CD14-positive monocyte (primary cell): ENCODE measurements at regions not wholly inside any gene's neighbourhood (a gene's known extent, or its start where the extent isn't known, plus 50 kb on each side); places are given as distances from the start of the nearest gene placed in this dataset.
A peak's percentile ranks its signal among the peaks of the same experiment; 100 is the strongest.

ENCODE experiments used
- DNase-seq, 3 donors: peaks; one replicate each; pipeline ENCODE4 v3.0.0-alpha.2; 2011 to 2022
- H2AFZ ChIP-seq: 2 replicates; pipeline ENCODE4 v1.6.0; 2012; ENCODE audit warnings: mild to moderate bottlenecking, low read depth, low read length, inconsistent platforms; ENCODE audit not compliant: insufficient read depth, poor library complexity, severe bottlenecking
- H3K27ac ChIP-seq, 2 donors: 1 replicate in 1 of 2; 2 replicates in 1 of 2; pipeline ENCODE4 v1.5.1; 2012 to 2013; ENCODE audit warnings: low read length in 2 of 2, control low read depth in 1 of 2, inconsistent platforms in 1 of 2, low read depth in 1 of 2, mild to moderate bottlenecking in 1 of 2
- H3K27me3 ChIP-seq, 2 donors: one replicate each; pipeline versions ENCODE4 v1.6.0 to v1.6.1; 2011 to 2013; ENCODE audit warnings: low read length in 2 of 2; ENCODE audit not compliant: control insufficient read depth in 2 of 2, insufficient read depth in 2 of 2
- H3K36me3 ChIP-seq, 2 donors: replicated peaks in 1 of 2; 1 replicate in 1 of 2; 2 replicates in 1 of 2; pipeline versions ENCODE4 v1.5.1 to v1.6.1; 2012 to 2013; ENCODE audit warnings: low read length in 2 of 2, control low read depth in 1 of 2, inconsistent platforms in 1 of 2, mild to moderate bottlenecking in 1 of 2; ENCODE audit not compliant: insufficient read depth in 2 of 2, control insufficient read depth in 1 of 2
- H3K4me1 ChIP-seq, 2 donors: 1 replicate in 1 of 2; 2 replicates in 1 of 2; pipeline versions ENCODE4 v1.5.1 to v1.6.1; 2012 to 2013; ENCODE audit warnings: low read length in 2 of 2, control low read depth in 1 of 2, inconsistent platforms in 1 of 2, mild to moderate bottlenecking in 1 of 2, moderate library complexity in 1 of 2; ENCODE audit not compliant: insufficient read depth in 2 of 2, control insufficient read depth in 1 of 2
- H3K4me2 ChIP-seq: replicated peaks from 2 replicates; pipeline ENCODE3; 2012; ENCODE audit warnings: low read length, moderate library complexity, mild to moderate bottlenecking; ENCODE audit not compliant: poor library complexity, severe bottlenecking; ENCODE audit errors: extremely low read depth
- H3K4me3 ChIP-seq, 3 experiments: fragments of 200-600 bp in 1 of 3; sonication (generic) in 1 of 3; replicated peaks in 1 of 3; 1 replicate in 2 of 3; 2 replicates in 1 of 3; pipeline ENCODE4 v1.5.1; 2011 to 2013; ENCODE audit warnings: low read length in 3 of 3, mild to moderate bottlenecking in 3 of 3, control low read depth in 2 of 3, low read depth in 2 of 3, inconsistent platforms in 1 of 3, moderate library complexity in 1 of 3
- H3K79me2 ChIP-seq: 2 replicates; pipeline ENCODE4 v1.6.0; 2012; ENCODE audit warnings: mild to moderate bottlenecking, control low read depth, inconsistent platforms, low read length, moderate library complexity; ENCODE audit not compliant: insufficient read depth
- H3K9ac ChIP-seq: 2 replicates; pipeline ENCODE4 v1.6.0; 2017; ENCODE audit warnings: low read length, mild to moderate bottlenecking; ENCODE audit not compliant: insufficient read depth, poor library complexity, severe bottlenecking
- H3K9me3 ChIP-seq, 2 donors: replicated peaks in 1 of 2; 1 replicate in 1 of 2; 2 replicates in 1 of 2; pipeline versions ENCODE4 v1.5.1 to v1.6.1; 2012 to 2013; ENCODE audit warnings: low read length in 2 of 2, control low read depth in 1 of 2; ENCODE audit not compliant: control insufficient read depth in 1 of 2, insufficient read depth in 1 of 2
- H4K20me1 ChIP-seq: 2 replicates; pipeline ENCODE4 v1.6.0; 2012; ENCODE audit warnings: mild to moderate bottlenecking, low read length, control low read depth, moderate library complexity; ENCODE audit not compliant: insufficient read depth
- H3K27ac Mint-ChIP-seq, 7 donors: one replicate each; pipeline ENCODE4 v1.8.0; 2020; ENCODE audit warnings: mild to moderate bottlenecking in 7 of 7, mixed read lengths in 7 of 7, moderate library complexity in 6 of 7, inconsistent platforms in 2 of 7
- H3K27me3 Mint-ChIP-seq, 3 donors: one replicate each; pipeline ENCODE4 v1.8.0; 2021 to 2022; ENCODE audit warnings: low read depth in 3 of 3, mild to moderate bottlenecking in 3 of 3, mixed read lengths in 3 of 3, moderate library complexity in 3 of 3, inconsistent platforms in 1 of 3
- H3K36me3 Mint-ChIP-seq, 2 donors: one replicate each; pipeline ENCODE4 v1.8.0; 2020; ENCODE audit warnings: mixed read lengths in 2 of 2, inconsistent platforms in 1 of 2, mild to moderate bottlenecking in 1 of 2
- H3K4me1 Mint-ChIP-seq: one replicate; pipeline ENCODE4 v1.8.0; 2020; ENCODE audit warnings: mild to moderate bottlenecking, mixed read lengths
- H3K4me3 Mint-ChIP-seq, 2 donors: one replicate each; pipeline ENCODE4 v1.8.0; 2020; ENCODE audit warnings: mild to moderate bottlenecking in 2 of 2, mixed read lengths in 2 of 2, moderate library complexity in 1 of 2
- H3K9me3 Mint-ChIP-seq, 7 donors: one replicate each; pipeline ENCODE4 v1.8.0; 2020 to 2022; ENCODE audit warnings: mixed read lengths in 7 of 7, mild to moderate bottlenecking in 6 of 7, moderate library complexity in 6 of 7, inconsistent platforms in 2 of 7
- CTCF ChIP-seq: fragments of 200-600 bp; IDR thresholded peaks from one replicate; pipeline ENCODE4 v1.8.0; 2022; ENCODE audit warnings: antibody characterized with exemption, mild to moderate bottlenecking
- WGBS: methylation state at CpG from one replicate; pipeline ENCODE4 v1.1.5; 2013; ENCODE audit warnings: missing lambda C conversion rate; ENCODE audit not compliant: insufficient coverage; 5-methylcytosine and 5-hydroxymethylcytosine counted together
- intact Hi-C, 2 donors: fragments of 100-400 bp; cut with micrococcal nuclease; formaldehyde crosslinking; loops; one replicate each; pipeline versions ENCODE4 v1.15.0 to v1.15.1; 2023

GRCh38 chr2:12613137-12613835 is 103.5 kb upstream of the TRIB2 start:
- Histone ChIP-seq H2AFZ (no peak overlapping the region), H4K20me1 (no peaks in the 10 kb centered on the region), H3K4me3 (no peak overlapping the region), H3K27me3 (no peaks in the 10 kb centered on the region), H3K79me2 (no peaks in the 10 kb centered on the region), H3K9ac (no peak overlapping the region), H3K9me3 (no peaks in the 10 kb centered on the region), H3K4me2 (no peak overlapping the region), H3K4me1 (peaks cover 12 to 18% of the 10 kb centered on the region in 2 donors), H3K27ac (no peak overlapping the region), H3K36me3 (no peaks in the 10 kb centered on the region)
- H3K4me3 Mint-ChIP-seq: no peak overlapping the region
- no peak for DNase-seq
- H3K9me3 Mint-ChIP-seq: peaks cover 0 to 3% (median 0%) of the 10 kb centered on the region in 7 donors
- intact Hi-C loops: no loop called here
- H3K4me1 Mint-ChIP-seq: peaks cover 17% of the 10 kb centered on the region
- TF ChIP-seq CTCF: no peak
- H3K27me3 Mint-ChIP-seq: peaks cover 0 to 8% (median 2%) of the 10 kb centered on the region in 3 donors
- 92% methylated on average over 3 of the region's 7 CpGs for WGBS
- H3K27ac Mint-ChIP-seq: peak overlapping the region in 1 of 7 donors; percentile 36
- H3K36me3 Mint-ChIP-seq: no peaks in the 10 kb centered on the region

GRCh38 chr2:12615509-12615908 is 101.2 kb upstream of the TRIB2 start:
- intact Hi-C loops: no loop called here
- Histone ChIP-seq H3K4me3 (no peak overlapping the region), H3K79me2 (no peaks in the 10 kb centered on the region), H4K20me1 (no peaks in the 10 kb centered on the region), H3K4me2 (no peak overlapping the region), H3K9me3 (no peaks in the 10 kb centered on the region), H3K4me1 (peaks cover 12 to 18% of the 10 kb centered on the region in 2 donors), H3K27ac (no peak overlapping the region), H2AFZ (no peak overlapping the region), H3K36me3 (no peaks in the 10 kb centered on the region), H3K9ac (no peak overlapping the region), H3K27me3 (no peaks in the 10 kb centered on the region)
- no peaks in the 10 kb centered on the region for H3K36me3 Mint-ChIP-seq
- no peak overlapping the region for H3K27ac Mint-ChIP-seq
- H3K27me3 Mint-ChIP-seq: peaks cover 0 to 7% (median 1%) of the 10 kb centered on the region in 3 donors
- WGBS: no CpG with 5 or more reads among the region's 2 CpGs
- no peak for TF ChIP-seq CTCF
- H3K4me3 Mint-ChIP-seq: no peak overlapping the region
- H3K4me1 Mint-ChIP-seq: peaks cover 20% of the 10 kb centered on the region
- DNase-seq: no peak
- H3K9me3 Mint-ChIP-seq: peaks cover 0 to 3% (median 0%) of the 10 kb centered on the region in 7 donors
